ENCODE measurements at regions not wholly inside any gene's neighbourhood (a gene's known extent, or its start where the extent isn't known, plus 50 kb on each side); places are given as distances from the start of the nearest gene placed in this dataset.
A peak's percentile ranks its signal among the peaks of the same experiment; 100 is the strongest.

DNA sequence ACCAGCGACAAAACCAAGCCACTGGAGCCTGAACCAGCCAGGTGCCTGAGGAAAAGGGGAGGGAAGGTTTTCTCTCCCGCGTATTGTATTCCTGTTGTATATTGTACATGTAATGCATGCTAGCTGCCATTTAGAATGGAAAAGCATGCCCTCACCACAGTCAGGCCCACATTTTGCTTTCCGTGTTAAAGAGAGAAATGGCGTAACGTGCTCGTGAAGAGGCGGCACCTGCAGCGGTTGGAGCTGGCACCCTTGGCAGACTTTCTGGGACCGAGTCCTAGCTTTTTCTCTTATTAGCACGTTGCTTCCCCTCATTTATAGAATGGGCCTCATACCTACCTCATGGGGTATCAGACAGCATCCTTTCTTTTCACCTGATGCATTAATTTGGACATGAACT, 135.3 kb upstream of the IRF2BP2 start:
- DNase-seq, result no peak

DNA sequence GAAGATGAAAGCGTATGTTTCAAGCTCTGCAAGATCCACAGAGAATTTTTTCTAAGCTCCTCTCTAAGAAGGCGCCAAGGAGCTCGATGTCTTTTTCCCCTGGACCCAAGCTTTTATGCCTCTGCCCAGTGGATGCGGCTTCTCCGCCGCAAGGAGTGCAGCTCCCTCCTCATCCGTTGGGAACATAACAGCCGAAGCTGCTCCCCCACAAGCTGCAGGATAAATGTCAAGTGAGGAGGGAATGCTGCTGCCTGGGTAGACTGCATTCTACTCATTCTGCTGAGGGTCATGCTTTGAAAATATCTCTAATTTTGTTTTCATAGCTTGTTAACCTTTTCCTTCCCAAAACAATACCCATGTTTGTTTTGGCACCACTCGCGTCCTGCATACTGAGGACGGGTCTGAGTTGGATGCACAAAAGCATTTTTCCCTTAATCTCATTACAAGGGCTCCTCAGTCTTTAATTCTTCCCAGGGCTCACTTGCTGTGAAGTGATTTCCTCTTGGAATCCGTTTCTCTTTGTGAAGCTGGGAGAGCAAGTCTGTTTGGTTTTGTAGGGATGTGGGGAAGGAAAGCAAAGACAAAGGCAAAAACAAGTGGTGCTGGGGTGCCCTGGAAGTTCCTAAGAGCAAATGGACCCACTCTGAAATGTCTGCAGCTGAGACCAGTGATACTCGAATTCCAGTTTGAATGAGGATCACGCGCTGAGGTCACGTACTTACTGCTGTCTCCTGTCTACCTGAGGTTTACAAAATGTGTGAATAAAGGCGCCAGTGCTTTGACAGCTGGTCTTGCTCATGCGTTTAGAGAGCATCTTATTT, 134.0 kb upstream of the IRF2BP2 start:
- DNase-seq, result no peak

DNA sequence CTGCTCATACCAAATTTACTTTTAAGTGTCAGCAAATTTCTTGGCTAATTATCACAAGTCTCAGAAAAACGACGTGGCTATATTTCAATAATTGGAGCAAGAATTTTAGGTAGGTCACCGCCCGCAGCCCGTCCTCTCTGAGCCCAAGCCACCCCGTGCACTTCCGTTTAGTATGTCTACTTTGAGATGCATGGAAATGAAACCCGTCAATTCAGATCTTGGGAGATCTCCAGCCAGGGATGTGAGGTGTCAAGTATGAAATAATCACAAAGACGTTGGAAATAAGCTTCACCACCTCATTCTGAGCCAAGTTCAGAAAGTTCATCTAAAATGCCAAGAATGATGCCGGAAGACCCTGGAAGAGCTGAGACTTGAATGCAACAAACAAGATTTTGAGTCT, 132.6 kb upstream of the IRF2BP2 start:
- DNase-seq, result no peak

DNA sequence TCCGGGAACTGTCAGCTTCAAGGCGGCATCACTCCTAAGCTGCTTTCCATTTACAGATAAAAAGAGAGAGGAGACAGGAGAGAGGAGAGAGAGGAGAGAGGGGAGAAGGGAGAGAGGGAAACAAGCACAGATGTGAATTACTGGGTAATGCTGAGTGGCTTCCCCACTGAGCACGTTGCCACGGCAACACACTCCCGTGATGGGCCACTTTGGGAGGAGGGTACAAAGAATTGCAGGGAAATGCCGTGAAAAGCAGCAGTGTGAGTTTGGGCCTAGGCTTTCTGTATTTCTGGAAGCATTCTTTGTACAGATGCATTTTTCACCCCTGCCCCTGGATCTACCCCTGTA, 128.0 kb upstream of the IRF2BP2 start:
- DNase-seq, result peak; percentile 29

DNA sequence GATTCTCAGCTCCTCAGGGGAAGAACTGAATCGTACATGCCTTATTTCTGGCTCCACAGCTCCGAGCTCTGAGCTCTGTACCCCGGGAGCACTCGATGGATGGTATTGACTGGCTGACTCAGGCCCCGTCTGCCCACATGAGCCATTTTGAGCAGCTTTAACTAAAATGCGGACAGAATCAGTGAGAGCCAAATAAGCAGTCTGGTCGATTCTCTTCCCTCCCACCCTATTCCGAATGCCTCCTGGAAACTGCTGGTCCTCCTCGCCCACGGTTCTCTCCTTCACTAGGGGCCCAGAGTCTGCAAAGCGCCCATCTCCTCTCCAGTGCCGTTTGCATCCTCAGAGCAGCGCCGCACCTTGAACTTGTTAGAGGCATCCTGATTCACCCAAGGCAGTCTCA, 125.9 kb upstream of the IRF2BP2 start:
- no peak for DNase-seq

DNA sequence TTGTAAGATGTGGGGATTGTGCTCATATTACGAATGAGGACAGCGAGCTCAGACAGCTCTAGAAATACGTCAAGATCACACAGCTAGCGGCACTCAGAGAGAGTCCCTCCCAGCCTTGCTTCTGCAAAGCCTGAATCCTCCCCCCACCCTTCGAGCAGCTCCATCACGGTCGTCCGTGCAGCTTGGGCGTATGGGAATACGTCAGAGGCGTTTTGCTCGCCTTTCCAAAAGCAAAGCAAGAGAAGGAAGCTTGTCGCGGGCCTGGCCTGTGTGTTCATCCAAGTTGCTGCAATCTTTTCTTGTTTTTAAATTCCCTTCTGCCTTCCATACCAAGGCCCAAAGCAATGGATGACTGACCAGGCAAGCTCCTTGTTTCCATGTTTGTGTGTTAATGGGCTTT, 125.5 kb upstream of the IRF2BP2 start:
- DNase-seq, result no peak

DNA sequence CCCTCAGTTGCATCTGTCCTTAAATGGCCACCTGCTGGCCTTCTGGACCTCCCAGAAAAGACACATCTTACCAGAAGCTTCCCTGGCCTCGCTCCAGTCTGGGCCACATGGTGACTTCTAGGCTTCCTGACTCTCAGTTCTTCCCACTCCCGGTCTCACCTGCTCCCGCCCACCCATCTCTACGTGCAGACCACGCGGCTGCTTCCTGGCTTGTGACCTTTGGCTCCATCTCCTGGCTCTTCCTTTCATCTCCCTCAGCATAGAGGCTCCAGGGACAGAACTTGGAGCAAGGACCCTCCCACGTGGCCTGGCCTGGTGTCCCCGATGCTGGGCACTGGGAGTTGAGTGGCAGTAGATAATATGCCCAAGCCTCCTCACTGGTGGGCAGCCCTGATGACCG, 124.9 kb upstream of the IRF2BP2 start:
- DNase-seq, result no peak

DNA sequence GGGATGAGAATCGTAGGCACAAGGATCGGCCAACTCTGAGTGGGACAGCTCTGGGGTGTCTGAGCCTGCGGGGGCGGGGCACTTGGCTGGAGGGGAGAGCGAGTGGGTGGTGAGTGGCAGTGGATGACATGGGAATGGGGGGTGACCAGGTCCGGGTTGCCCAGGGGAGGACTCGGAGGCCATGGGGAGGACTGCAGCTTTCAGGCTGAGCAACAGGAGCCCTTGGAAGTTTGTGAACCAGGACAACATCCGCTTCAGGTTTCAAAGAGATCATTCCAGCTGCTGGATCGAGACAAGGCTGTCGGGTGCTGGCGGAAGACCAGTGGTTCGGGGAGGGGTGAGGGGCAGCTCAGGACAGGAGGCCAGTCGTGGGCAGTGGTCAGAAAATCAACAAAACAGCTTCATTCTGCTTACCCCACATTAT, 124.4 kb upstream of the IRF2BP2 start:
- DNase-seq, result no peak

DNA sequence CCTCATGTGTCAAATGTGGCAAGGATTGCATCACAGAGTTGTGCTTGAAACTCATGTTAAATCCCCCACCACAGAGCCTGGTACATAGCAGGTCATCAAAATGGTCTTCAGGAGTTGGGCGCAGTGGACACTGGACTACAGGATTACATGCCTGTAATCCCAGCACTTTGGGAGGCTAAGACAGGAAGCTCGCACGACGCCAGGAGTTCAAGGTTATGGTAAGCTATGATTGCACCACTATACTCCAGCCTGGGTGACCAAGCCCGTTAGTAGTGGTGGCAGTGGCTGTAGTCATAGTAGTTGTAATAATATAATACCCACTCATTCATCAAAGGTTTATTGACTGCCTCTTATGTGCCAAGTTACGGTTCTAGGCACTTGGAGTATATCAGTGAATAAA, 123.4 kb upstream of the IRF2BP2 start:
- no peak for DNase-seq

DNA sequence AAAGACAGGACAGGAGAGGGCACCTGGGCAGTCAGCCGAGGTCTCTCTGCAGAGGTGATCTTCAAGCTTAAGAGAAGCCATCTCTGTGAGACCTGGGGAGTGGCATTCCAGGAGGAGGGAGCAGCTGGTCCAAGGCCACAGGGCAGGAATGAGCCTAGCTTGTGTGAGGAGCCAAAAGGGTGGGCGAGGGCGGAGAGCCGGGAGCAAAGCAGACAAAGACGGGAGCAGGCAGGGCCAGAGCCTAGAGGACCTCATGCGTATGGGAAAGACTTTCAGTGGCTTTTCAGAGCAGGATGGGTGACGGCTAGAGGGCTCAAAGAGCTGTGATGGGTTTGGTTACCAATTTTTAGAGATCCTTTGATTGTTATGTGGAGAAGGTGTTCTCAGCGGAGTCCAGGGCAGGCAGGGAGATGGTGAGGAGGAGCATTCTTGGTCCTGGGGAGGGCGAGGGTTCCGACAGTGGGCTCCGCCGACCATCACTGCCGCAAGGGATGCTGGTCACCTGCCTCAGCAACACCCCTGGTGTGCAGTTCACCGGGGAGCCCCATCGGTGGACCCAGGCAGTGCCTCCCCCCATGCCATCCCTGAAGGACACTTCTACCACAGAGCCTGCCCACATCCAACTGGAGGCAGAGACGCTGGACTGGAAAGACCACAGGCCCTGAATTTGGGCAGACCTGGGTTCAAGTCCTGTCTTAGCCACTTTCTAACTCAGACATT, 122.9 kb upstream of the IRF2BP2 start:
- DNase-seq, result no peak

DNA sequence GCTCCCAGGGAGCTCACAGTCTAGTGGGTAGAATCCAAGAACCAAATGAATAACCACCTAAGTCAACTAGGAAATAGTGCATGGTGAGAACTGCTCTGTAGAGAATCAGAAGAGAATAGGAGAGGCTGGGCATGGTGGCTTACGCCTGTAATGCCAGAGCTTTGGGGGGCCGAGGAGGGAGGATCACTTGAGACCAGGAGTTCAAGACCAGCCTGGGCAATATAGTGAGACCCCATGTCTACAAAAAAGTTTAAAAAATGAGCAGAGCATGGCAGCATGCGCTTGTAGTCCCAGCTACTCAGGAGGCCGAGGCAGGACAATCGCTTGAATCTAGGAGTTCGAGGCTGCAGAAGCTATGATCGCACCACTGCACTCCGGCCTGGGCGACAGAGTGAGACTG, 122.3 kb upstream of the IRF2BP2 start:
- DNase-seq, result no peak

DNA sequence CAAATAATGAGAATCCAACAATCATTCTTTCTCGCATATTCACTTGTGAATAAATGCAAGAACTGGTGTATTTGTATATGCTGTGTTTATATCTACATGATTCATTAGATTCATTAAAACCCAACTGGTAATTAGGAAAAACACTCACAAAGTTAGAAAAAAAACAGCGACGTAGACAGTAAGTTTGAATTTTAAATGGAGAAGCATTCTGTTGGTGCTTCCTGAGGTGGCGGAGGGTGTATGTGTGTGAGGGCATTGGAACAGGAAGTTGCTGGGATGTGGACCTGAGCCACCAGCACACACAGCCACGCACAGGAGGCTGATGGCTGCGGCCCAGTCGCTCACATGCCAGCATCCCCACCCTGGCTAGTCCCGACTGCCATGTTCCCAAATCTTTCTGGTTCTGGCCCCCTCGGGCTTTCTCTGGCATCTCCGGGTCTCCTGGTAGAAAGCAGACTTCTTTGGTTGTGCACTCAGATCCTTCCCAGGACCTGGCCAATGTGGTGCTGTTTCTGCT, 121.6 kb upstream of the IRF2BP2 start:
- no peak for DNase-seq

DNA sequence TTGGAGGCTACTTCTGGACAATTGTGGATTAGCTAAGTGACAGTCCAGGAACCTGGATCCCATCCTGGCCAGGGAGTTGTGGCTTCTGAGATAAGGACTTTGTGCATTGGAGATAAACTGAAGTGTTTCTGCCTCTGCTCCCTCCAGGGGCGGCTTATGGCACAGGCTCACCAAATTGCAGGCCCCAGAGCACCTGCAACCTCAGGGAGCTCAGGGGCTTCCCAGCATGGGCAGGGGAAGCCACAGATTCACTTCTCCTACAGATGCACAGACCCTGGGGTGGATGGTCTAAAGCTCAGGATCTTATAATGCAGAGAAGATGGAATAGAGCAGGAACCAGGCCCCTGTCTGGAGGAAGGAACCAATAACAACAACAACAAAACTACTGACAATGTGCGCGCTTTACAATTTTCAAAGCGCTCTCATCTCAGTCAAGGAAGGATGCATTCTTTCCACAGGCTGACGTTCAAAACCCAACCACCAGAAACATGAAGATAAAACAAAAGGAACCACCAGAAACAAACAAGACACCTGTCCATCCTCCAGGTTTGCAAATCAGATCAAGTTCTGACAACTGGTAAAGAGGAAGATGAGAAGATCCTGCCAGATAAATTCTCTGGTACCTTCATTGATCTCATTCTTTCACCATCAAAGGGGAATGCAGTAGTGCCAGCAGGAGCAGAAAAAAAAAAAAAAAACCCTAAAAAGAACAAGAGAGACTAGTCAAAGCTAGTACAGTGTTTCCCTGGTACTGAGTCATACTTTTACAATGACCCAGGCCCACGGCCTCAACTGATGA, 121.0 kb upstream of the IRF2BP2 start:
- DNase-seq, result no peak

DNA sequence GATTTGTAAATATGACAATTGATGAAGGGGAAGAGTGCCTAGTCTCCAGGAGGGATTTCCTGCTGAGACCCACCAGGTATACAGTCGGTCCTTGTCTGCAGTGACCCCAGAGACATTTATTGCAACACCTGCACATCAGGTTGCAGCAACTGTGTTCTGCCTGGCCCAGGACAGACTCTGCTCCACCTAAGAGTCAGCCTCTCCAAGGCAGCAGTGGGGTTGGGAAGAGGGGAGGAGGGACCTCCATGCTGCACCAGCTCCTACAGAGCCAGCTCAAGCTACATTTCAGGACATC, 120.4 kb upstream of the IRF2BP2 start:
- DNase-seq, result no peak

DNA sequence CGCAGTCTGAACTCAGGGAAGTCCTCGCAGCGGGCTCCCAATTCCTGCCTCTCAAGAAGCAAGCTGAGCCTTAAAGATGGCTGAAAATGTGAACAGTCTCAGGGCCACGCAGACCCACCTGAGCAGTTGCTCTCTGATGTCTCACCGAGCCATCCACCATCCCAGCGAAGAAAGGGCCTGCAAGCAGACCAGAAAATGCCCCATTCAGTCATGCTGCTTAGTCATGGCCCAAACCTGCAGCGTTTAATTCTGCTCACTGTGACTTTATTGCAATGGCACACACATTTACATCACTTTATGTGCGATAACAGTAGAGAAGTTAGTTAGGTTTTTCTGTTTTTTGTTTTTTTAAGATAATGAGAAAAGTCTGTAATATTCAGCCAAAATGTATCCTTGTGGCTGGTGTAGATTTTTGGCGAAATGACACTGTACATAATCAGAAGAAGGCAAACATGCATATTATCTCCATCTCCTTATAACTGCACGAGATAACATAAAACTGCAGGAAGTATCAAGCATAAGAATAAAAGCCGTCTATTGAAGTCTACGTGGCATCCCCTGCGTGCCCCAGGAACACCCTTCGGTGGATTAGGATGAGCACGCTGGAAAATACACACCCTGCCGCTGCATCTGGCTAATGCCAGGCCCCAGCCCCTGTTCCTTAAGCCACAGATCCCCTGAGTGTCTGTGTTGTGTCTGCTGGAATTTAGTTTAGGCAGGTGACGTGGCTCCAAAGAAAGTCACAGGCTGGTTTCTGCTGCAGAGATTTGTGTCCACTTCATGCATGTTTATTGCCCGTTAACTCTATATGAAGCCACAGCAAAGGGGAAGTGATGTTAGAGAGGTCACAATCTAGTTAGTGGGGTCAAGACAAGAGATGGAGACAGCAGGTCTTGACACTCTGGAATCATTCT, 119.8 kb upstream of the IRF2BP2 start:
- DNase-seq, result no peak

DNA sequence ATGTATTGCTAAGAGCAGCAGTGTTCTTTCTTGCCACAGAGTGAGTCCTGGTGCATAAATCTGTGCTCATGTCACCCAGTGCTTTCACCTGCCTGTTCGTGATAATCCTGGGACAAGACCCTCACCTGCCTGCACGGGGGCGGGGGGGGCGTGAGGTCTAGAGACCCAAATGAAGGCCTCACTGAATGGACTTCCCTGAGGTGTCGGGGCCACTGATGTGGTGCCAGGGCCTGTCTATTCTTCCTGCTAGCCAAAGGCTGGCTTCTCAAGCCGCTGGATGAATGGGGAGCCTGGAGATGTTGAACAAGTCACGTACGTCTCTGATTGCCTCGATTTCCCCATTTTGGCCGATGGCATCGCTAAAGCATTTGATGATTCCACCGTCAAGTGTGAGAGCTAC, 118.8 kb upstream of the IRF2BP2 start:
- no peak for DNase-seq

DNA sequence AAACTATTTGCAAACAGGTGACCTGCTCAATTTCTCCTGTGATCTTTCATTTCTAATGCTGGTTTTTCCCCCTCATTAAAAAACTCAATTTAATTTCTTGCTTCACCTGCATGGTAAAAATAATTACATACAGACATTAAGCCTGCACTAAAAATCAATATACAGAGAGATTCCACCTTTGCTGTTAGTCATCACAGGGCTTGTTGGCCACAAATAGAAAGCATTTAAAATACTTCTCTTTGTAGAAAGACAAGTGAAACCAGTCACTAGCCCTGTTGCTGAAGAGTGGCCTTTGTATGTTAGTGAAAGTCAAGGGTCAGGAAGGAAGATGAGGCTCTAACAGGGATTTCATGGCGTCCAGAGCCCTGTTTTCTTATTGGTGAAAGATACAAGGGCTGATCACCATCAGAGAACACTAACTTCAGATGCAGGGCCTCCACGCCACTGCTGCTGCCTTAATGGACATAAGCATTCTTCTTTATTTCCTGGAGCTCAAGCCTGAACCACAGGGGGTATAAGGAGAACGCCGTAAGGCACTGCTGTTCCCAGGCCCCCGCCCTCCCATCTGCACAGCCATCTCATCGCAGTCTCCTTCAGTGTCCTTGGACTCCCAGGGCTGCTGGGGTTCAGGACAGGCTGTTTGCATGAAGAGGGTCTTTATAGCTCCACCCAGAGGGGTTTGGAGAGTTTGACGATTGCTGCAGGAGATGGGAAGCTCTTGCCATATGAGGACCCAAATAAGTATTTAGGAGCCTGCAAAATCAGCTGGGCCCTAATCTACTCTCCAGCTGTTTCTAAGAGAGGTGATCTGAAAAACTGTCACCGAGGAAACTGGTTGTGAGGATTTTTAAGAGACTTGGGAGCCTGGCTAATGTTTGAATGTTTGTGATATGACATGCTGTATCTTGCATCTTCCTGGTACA, 117.3 kb upstream of the IRF2BP2 start:
- peak; percentile 4 for DNase-seq

DNA sequence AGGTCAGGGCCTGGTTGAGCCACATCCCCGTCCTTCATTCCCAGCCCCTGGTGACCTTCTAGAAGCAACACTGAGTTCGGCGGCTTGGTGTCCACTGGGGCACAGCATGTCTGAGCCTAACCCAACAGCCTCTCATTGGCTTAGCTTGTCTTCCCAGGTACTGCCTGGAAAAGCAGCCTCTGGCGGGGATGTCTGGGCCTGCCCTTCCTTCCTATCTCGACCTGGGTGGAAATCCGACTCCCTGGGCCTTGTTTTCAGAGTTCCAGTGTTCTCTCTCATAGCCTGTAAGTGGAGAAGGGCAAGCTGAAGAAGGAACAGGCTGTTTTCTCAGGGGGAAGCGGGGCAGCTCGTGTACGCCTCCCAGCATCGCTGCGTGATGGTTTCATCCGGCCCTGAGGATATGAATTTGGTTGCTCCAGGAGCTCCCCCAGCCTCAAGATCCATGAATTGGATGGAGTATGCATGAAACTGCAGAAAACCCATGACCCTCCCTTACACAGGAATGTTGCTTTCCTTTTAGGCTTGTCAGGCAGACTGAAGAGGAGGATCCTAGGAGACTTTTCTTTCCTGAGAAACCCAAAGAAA, 116.5 kb upstream of the IRF2BP2 start:
- DNase-seq, result peak; percentile 36

DNA sequence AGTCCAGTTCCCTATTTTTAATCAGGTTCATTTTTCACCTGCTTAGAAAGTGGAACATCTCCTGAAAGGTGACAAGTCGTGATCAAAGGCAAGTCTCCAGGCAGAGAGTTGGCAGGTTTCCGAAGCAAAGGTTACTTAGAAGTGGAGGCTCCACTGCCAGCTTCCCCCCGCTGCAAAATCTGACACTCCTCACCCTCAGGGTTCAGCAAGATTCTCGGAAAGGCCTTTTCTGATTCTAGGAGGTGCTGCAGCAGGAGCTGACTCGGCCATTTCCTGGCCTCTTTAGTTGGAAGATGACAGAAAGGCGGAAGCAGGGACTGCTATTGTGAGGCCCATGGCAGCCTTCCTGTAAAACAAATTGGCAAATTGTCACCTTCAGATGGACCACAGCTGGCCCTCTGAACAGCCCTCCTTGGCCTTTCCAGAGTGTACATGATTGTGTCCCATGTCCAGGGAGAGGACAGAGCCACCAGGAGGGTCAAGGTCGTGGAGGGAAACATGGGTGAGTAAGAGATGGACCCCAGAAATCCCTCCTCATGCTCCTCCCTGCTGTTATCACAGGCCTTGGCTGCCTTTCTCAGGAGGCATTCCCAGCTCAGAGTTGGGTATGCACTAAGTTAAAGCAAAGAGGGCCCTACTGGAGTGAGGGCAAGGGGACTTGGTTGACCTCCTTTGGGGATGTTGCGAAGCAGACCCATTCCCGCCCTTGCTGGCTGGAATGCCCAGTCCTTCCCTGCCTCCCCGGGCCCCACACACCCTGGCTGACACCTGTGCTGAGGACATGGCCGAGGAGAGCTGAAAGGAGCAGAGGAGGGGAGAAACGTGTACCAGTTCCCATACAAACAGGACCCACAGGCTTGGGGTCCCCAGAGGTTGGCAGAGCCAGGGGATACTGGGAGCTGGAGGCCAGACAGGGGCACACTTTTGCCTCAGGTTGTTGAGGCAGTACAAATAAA, 115.5 kb upstream of the IRF2BP2 start:
- DNase-seq, result peak; percentile 58
